ENCODE measurements at regions not wholly inside any gene's neighbourhood (a gene's known extent, or its start where the extent isn't known, plus 50 kb on each side); places are given as distances from the start of the nearest gene placed in this dataset.

DNA sequence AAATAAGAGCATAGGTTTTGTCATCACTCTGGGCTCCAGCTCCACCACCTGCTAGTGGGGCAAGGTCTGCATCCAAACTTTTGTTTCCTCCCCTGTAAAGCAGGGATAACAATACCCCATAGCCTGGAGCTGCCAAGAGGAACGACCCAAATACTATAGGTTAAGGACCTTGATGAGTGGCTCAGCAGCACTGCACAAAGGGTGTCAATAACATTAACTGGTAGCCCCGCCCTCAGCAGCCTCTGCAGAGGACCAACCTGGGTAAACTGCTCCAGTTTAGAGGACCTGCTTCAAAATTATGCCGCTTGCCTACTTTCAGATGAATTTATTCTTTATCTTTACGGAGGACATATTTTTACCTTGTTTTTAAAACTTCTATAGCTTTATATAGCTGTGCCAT is 65.8 kb upstream of the RIOK3 start:
- POLR2A ChIA-PET = no interaction called here
- H3K27ac Mint-ChIP-seq = no peak overlapping the region
- intact Hi-C loops (cut with micrococcal nuclease) = no loop called here
- TF ChIP-seq, protein P1, sequence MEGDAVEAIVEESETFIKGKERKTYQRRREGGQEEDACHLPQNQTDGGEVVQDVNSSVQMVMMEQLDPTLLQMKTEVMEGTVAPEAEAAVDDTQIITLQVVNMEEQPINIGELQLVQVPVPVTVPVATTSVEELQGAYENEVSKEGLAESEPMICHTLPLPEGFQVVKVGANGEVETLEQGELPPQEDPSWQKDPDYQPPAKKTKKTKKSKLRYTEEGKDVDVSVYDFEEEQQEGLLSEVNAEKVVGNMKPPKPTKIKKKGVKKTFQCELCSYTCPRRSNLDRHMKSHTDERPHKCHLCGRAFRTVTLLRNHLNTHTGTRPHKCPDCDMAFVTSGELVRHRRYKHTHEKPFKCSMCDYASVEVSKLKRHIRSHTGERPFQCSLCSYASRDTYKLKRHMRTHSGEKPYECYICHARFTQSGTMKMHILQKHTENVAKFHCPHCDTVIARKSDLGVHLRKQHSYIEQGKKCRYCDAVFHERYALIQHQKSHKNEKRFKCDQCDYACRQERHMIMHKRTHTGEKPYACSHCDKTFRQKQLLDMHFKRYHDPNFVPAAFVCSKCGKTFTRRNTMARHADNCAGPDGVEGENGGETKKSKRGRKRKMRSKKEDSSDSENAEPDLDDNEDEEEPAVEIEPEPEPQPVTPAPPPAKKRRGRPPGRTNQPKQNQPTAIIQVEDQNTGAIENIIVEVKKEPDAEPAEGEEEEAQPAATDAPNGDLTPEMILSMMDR (IDR thresholded peaks at IDR 0.05) = no peak
- H3K36me3 Mint-ChIP-seq (ENCODE audit: low read depth) = peaks cover 7% of the 10 kb centered on the region
- H3K27me3 Mint-ChIP-seq = no peaks in the 10 kb centered on the region
- H3K4me1 Mint-ChIP-seq (ENCODE audit: low read depth) = peaks cover 12% of the 10 kb centered on the region
- no peaks in the 10 kb centered on the region for H3K9me3 Mint-ChIP-seq
- CTCF ChIA-PET = interaction anchor here (1.0 to 1.1 kb wide), 2 partner anchors 8 to 256 kb away, joined by 4 read pairs; no protein-coding TSS in a partner anchor
- no peak overlapping the region for H3K4me3 Mint-ChIP-seq
- ATAC-seq = no peak
- DNase-seq = no peak

DNA sequence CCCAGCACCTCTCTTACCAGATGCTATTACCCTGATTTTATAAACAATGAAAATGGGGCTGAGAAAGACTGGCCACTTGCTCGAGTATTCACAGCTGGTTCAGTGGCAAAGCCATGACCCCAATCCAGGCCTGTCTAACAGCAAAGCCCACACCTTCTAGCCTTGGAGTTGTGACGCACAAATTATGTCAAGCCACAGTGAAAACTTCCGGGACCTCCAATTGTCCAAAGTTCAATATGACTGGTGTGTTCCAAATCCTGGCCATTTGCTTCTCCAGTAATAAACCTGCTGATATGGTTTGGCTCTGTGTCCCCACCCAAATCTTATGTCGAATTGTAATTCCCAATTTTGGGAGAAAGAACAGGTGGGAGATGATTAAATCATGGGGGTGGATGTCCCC is 64.7 kb upstream of the RIOK3 start:
- Mint-ChIP-seq H3K36me3 (ENCODE audit: low read depth) (peaks cover 6% of the 10 kb centered on the region), H3K27ac (no peak overlapping the region), H3K4me3 (no peak overlapping the region), H3K27me3 (no peaks in the 10 kb centered on the region), H3K4me1 (ENCODE audit: low read depth) (peaks cover 12% of the 10 kb centered on the region), H3K9me3 (no peaks in the 10 kb centered on the region)
- ChIA-PET CTCF (interaction anchor here (1.1 kb wide), 1 partner anchor 9 kb away, joined by 4 read pairs; no protein-coding TSS in a partner anchor), POLR2A (no interaction called here)
- ATAC-seq (no peak), DNase-seq (no peak)
- TF ChIP-seq, protein P1 (IDR thresholded peaks at IDR 0.05) = no peak
- intact Hi-C loops (cut with micrococcal nuclease) = no loop called here

DNA sequence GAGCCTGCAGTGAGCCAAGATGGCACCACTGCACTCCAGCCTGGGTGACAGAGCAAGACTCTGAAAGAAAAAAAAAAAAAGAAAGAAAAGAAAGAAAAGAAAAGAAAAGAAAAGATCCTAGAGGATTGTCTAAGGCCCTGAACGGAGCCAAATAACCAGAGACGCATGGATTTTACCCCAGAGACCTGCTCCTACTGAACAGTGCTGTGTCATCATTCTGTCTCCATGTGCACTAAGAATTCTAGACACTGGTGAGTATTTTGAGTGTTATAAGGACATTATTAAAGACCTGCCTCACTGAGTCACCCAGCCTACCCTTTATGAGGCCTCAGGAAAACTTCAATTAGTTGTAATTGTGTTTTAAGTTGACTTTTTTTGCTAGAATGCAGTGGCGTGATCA is 61.9 kb upstream of the RIOK3 start:
- no peak for DNase-seq
- TF ChIP-seq, protein P1 (IDR thresholded peaks at IDR 0.05) = no peak
- CTCF ChIA-PET = interaction anchor here (1.2 kb wide), 1 partner anchor 359 kb away, joined by 3 read pairs; no protein-coding TSS in a partner anchor
- no peak overlapping the region for H3K27ac Mint-ChIP-seq
- H3K4me1 Mint-ChIP-seq (ENCODE audit: low read depth) = no peaks in the 10 kb centered on the region
- intact Hi-C loops (cut with micrococcal nuclease) = no loop called here
- no peaks in the 10 kb centered on the region for H3K9me3 Mint-ChIP-seq
- ATAC-seq = no peak
- POLR2A ChIA-PET = no interaction called here
- no peaks in the 10 kb centered on the region for H3K27me3 Mint-ChIP-seq
- H3K36me3 Mint-ChIP-seq (ENCODE audit: low read depth) = peaks cover 6% of the 10 kb centered on the region
- H3K4me3 Mint-ChIP-seq = no peak overlapping the region

DNA sequence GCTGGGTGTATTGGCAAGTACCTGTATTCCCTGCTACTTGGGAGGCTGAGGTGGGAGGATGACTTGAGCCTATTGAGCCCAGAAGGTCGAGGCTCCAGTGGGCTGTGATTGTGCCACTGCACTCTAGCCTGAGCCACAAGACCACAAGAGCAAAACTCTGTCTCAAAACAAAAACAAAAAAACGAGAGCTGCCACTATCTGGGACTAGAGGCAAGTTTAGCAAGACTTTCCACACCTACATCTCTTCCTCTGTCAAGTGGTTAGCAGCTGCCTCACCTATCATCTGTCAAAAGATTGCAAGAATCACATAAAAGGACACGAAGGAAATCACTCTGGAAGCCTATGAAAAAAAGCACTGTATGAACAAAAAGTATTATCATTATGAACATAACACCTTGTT is 55.2 kb upstream of the RIOK3 start:
- Mint-ChIP-seq H3K4me1 (ENCODE audit: low read depth) (peaks cover 21% of the 10 kb centered on the region), H3K4me3 (no peak overlapping the region), H3K36me3 (ENCODE audit: low read depth) (peaks cover 9% of the 10 kb centered on the region), H3K27ac (no peak overlapping the region), H3K9me3 (no peaks in the 10 kb centered on the region), H3K27me3 (no peaks in the 10 kb centered on the region)
- intact Hi-C loops (cut with micrococcal nuclease) = no loop called here
- ATAC-seq (peak; percentile 65), DNase-seq (peak; percentile 18)
- POLR2A ChIA-PET = no interaction called here
- TF ChIP-seq, protein P1 (IDR thresholded peaks at IDR 0.05) = no peak
- CTCF ChIA-PET = interaction anchor here (0.9 to 7.4 kb wide), 6 partner anchors 14 to 311 kb away, joined by 3 to 36 read pairs (median 4); no protein-coding TSS in a partner anchor

DNA sequence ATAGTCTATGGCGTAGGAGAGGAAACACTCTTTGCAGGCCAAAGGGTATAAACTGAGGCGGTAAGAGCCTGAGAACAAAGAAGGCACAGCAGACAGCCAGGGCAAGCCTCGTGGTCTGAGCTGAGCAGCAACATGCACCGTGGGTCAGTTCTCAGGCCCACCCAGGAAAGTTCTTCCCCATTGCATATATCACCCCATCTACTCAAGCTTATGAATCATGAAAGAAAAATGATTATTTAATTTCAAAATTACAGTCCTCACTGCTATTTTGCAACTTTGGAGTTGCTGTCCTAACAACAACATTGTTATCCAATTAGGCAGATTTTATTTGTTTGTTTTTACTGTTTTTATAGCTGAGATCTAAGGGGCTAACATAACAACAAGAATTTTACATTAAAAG is 54.7 kb upstream of the RIOK3 start:
- CTCF ChIA-PET = interaction anchor here (0.9 to 7.4 kb wide), 5 partner anchors 14 to 311 kb away, joined by 3 to 36 read pairs (median 4); no protein-coding TSS in a partner anchor
- ATAC-seq = no peak
- intact Hi-C loops (cut with micrococcal nuclease) = no loop called here
- POLR2A ChIA-PET = no interaction called here
- Mint-ChIP-seq H3K27ac (no peak overlapping the region), H3K27me3 (no peaks in the 10 kb centered on the region), H3K4me3 (no peak overlapping the region), H3K9me3 (no peaks in the 10 kb centered on the region), H3K4me1 (ENCODE audit: low read depth) (peaks cover 21% of the 10 kb centered on the region), H3K36me3 (ENCODE audit: low read depth) (peaks cover 7% of the 10 kb centered on the region)
- TF ChIP-seq, protein P1 (IDR thresholded peaks at IDR 0.05) = no peak
- no peak for DNase-seq

Measured in activated CD8-positive, alpha-beta T cell treated with anti-CD3 and anti-CD28 coated beads for 36 hours (primary cell).